AG08395 (cell line): ENCODE measurements at regions not wholly inside any gene's neighbourhood (a gene's known extent, or its start where the extent isn't known, plus 50 kb on each side); places are given as distances from the start of the nearest gene placed in this dataset.

Experiments used
- DNase-seq: peaks from one replicate; pipeline ENCODE4 v3.0.0; 2012; ENCODE audit warnings: mixed read lengths, low spot score

GRCh38 chr20:22740829-22741228 lies 156.5 kb upstream of the FOXA2 start:
- no peak for DNase-seq

GRCh38 chr20:22744341-22745193 lies 160.2 kb upstream of the FOXA2 start:
- no peak for DNase-seq

GRCh38 chr20:22745194-22745500 lies 160.8 kb upstream of the FOXA2 start:
- no peak for DNase-seq

- no peak for DNase-seq
Measured at GRCh38 chr20:22746957-22747356, 162.6 kb upstream of the FOXA2 start.

- DNase-seq = no peak
Measured at GRCh38 chr20:22752324-22752723, 168.0 kb upstream of the FOXA2 start.

- DNase-seq = no peak
Measured at GRCh38 chr20:22757424-22758183, 173.2 kb upstream of the FOXA2 start.

- no peak for DNase-seq
Measured at GRCh38 chr20:22758815-22759214, 174.4 kb upstream of the FOXA2 start.

GRCh38 chr20:22762576-22763256 lies 178.3 kb upstream of the FOXA2 start:
- no peak for DNase-seq

GRCh38 chr20:22763257-22763906 lies 179.0 kb upstream of the FOXA2 start:
- DNase-seq = peak; percentile 18

- DNase-seq = no peak
Measured at GRCh38 chr20:22768266-22769178, 184.2 kb upstream of the FOXA2 start.

- no peak for DNase-seq
Measured at GRCh38 chr20:22770241-22770800, 185.9 kb upstream of the FOXA2 start.

GRCh38 chr20:22771706-22772105 lies 187.3 kb upstream of the FOXA2 start:
- DNase-seq = no peak

- DNase-seq = no peak
Measured at GRCh38 chr20:22773344-22773743, 189.0 kb upstream of the FOXA2 start.

- no peak for DNase-seq
Measured at GRCh38 chr20:22775256-22775655, 190.9 kb upstream of the FOXA2 start.

- no peak for DNase-seq
Measured at GRCh38 chr20:22775671-22776139, 191.3 kb upstream of the FOXA2 start.

GRCh38 chr20:22776369-22776768 lies 192.0 kb upstream of the FOXA2 start:
- no peak for DNase-seq

- DNase-seq = no peak
Measured at GRCh38 chr20:22779878-22780277, 195.5 kb upstream of the FOXA2 start.

GRCh38 chr20:22781869-22782268 lies 197.5 kb upstream of the FOXA2 start:
- no peak for DNase-seq

- no peak for DNase-seq
Measured at GRCh38 chr20:22789676-22790075, 205.3 kb upstream of the FOXA2 start.

- no peak for DNase-seq
Measured at GRCh38 chr20:22791396-22791795, 207.0 kb upstream of the FOXA2 start.
